SK-N-SH (cell line): ENCODE measurements at regions not wholly inside any gene's neighbourhood (a gene's known extent, or its start where the extent isn't known, plus 50 kb on each side); places are given as distances from the start of the nearest gene placed in this dataset.

ENCODE experiments used
- CTCF ChIA-PET: fragments of 300-600, 350-600 bp; formaldehyde crosslinking; extraction: SDS; loops from one replicate; lab custom pipeline; 2021; lab: Yijun Ruan, JAX
- POLR2A ChIA-PET: fragments of 350-600 bp; sonication (Branson Sonifier 250); formaldehyde crosslinking; extraction: SDS; loops from one replicate; lab custom pipeline; 2020; ENCODE audit warnings: antibody characterized with exemption, inconsistent platforms; lab: Yijun Ruan, JAX
- DNase-seq: peaks from one replicate; pipeline ENCODE4 v3.0.0; 2012
- H2AFZ ChIP-seq: fragments of 200-600 bp; sonication (generic); 2 replicates; pipeline ENCODE4 v1.8.1; 2016; ENCODE audit warnings: antibody characterized with exemption, mild to moderate bottlenecking, low read depth
- H3F3A ChIP-seq: fragments of 200-600 bp; sonication (generic); replicated peaks from 2 replicates; pipeline ENCODE3; 2016; ENCODE audit warnings: antibody characterized with exemption, mild to moderate bottlenecking; ENCODE audit not compliant: insufficient read depth
- H3K27ac ChIP-seq, 2 experiments: fragments of 200-500 bp in 1 of 2; fragments of 200-600 bp in 1 of 2; sonication (Bioruptor generic) in 1 of 2; sonication (generic), shearing (Covaris generic) in 1 of 2; 2 replicates each; pipeline versions ENCODE4 v1.5.1 to v1.6.1; 2014 to 2016; ENCODE audit warnings: low read depth in 2 of 2, inconsistent platforms in 1 of 2, low read length in 1 of 2, mild to moderate bottlenecking in 1 of 2, mixed read lengths in 1 of 2
- H3K27me3 ChIP-seq: fragments of 200-600 bp; sonication (generic), shearing (Covaris generic); 2 replicates; pipeline ENCODE4 v1.6.1; 2016; ENCODE audit warnings: mixed run types; ENCODE audit not compliant: insufficient read depth
- H3K36me3 ChIP-seq, 2 experiments: fragments of 200-500 bp in 1 of 2; fragments of 200-600 bp in 1 of 2; sonication (Bioruptor generic) in 1 of 2; sonication (generic) in 1 of 2; replicated peaks in 1 of 2; 2 replicates each; pipeline versions ENCODE3 to v1.5.1; 2014 to 2016; ENCODE audit warnings: low read length in 1 of 2, mild to moderate bottlenecking in 1 of 2; ENCODE audit not compliant: insufficient read depth in 2 of 2, control insufficient read depth in 1 of 2
- H3K4me1 ChIP-seq, 2 experiments: fragments of 200-500 bp in 1 of 2; fragments of 200-600 bp in 1 of 2; sonication (Bioruptor generic) in 1 of 2; sonication (generic), shearing (Covaris generic) in 1 of 2; 2 replicates each; pipeline versions ENCODE4 v1.5.1 to v1.6.1; 2014 to 2016; ENCODE audit warnings: low read depth in 1 of 2, low read length in 1 of 2, mixed run types in 1 of 2; ENCODE audit not compliant: insufficient read depth in 2 of 2, control insufficient read depth in 1 of 2
- H3K4me2 ChIP-seq: fragments of 200-600 bp; sonication (generic), shearing (Covaris generic); 2 replicates; pipeline ENCODE4 v1.6.1; 2017; ENCODE audit warnings: mixed run types
- H3K4me3 ChIP-seq, 2 experiments: fragments of 200-500 bp in 1 of 2; fragments of 200-600 bp in 1 of 2; sonication (Bioruptor generic) in 1 of 2; sonication (generic), shearing (Covaris generic) in 1 of 2; 2 replicates each; pipeline versions ENCODE4 v1.5.1 to v1.8.1; 2014 to 2016; ENCODE audit warnings: low read depth in 2 of 2, inconsistent platforms in 1 of 2, low read length in 1 of 2, mild to moderate bottlenecking in 1 of 2, mixed read lengths in 1 of 2, moderate library complexity in 1 of 2
- H3K79me2 ChIP-seq: fragments of 200-600 bp; sonication (generic); 2 replicates; pipeline ENCODE4 v1.8.1; 2017; ENCODE audit warnings: mild to moderate bottlenecking; ENCODE audit not compliant: insufficient read depth
- H3K9ac ChIP-seq: fragments of 200-600 bp; sonication (generic); 2 replicates; pipeline ENCODE4 v1.6.1; 2017; ENCODE audit warnings: mixed run types
- H3K9me2 ChIP-seq: fragments of 200-600 bp; sonication (generic); 2 replicates; pipeline ENCODE4 v1.6.1; 2017; ENCODE audit warnings: mixed run types
- H3K9me3 ChIP-seq: fragments of 200-600 bp; sonication (generic); 2 replicates; pipeline ENCODE4 v1.6.1; 2017; ENCODE audit warnings: mixed run types, mild to moderate bottlenecking, moderate library complexity
- H4K20me1 ChIP-seq: fragments of 200-600 bp; sonication (generic); 2 replicates; pipeline ENCODE4 v1.6.1; 2017; ENCODE audit warnings: mild to moderate bottlenecking, mixed run types; ENCODE audit not compliant: insufficient read depth
- CHD2 ChIP-seq: fragments of 150-350 bp; IDR thresholded peaks from 2 replicates; pipeline ENCODE4 v1.6.1; 2018; ENCODE audit warnings: low read length; ENCODE audit not compliant: partially characterized antibody
- CTCF ChIP-seq: fragments of 200-600 bp; sonication (generic); IDR thresholded peaks from 2 replicates; pipeline ENCODE4 v1.6.1; 2017; ENCODE audit warnings: antibody characterized with exemption, mild to moderate bottlenecking, moderate library complexity
- ELF1 ChIP-seq: IDR thresholded peaks from 2 replicates; pipeline ENCODE4 v1.4.0; 2012
- EP300 ChIP-seq, 2 experiments: IDR thresholded peaks; 2 replicates each; pipeline versions ENCODE4 v1.4.0 to v1.6.1; 2012; ENCODE audit warnings: borderline replicate concordance in 1 of 2, low read depth in 1 of 2, low read length in 1 of 2
- EZH2phosphoT487 ChIP-seq: fragments of 200-600 bp; sonication (generic); IDR thresholded peaks from 2 replicates; pipeline ENCODE4 v1.6.1; 2017; ENCODE audit warnings: low read depth, mixed run types, mild to moderate bottlenecking, antibody characterized with exemption, moderate library complexity, borderline replicate concordance
- FOSL2 ChIP-seq: IDR thresholded peaks from 2 replicates; pipeline ENCODE4 v1.4.0; 2012; ENCODE audit warnings: low read depth, mild to moderate bottlenecking, moderate library complexity, borderline replicate concordance
- FOXJ3 ChIP-seq: sonication (generic); formaldehyde crosslinking; IDR thresholded peaks from 2 replicates; pipeline ENCODE4 v1.5.1; 2020; ENCODE audit warnings: mild to moderate bottlenecking, missing genetic modification reagents
- GABPA ChIP-seq: IDR thresholded peaks from 2 replicates; pipeline ENCODE4 v1.4.0; 2012; ENCODE audit warnings: low read depth, mild to moderate bottlenecking
- GATA2 ChIP-seq: sonication (generic); formaldehyde crosslinking; IDR thresholded peaks from 2 replicates; pipeline ENCODE4 v1.5.0; 2020; ENCODE audit warnings: mild to moderate bottlenecking, missing genetic modification reagents
- JUND ChIP-seq: IDR thresholded peaks from 2 replicates; pipeline ENCODE4 v1.4.0; 2012
- MAX ChIP-seq: IDR thresholded peaks from 2 replicates; pipeline ENCODE4 v1.4.0; 2012; ENCODE audit warnings: low read depth
- MEF2A ChIP-seq: IDR thresholded peaks from 2 replicates; pipeline ENCODE4 v1.4.0; 2012; ENCODE audit warnings: low read depth, borderline replicate concordance
- MXI1 ChIP-seq: IDR thresholded peaks from 2 replicates; pipeline ENCODE4 v1.6.1; 2012; ENCODE audit warnings: mild to moderate bottlenecking, low read depth, low read length, improper control_type of control experiment
- NFIC ChIP-seq: IDR thresholded peaks from 2 replicates; pipeline ENCODE4 v1.4.0; 2012; ENCODE audit warnings: borderline replicate concordance
- NRF1 ChIP-seq: IDR thresholded peaks from 2 replicates; pipeline ENCODE4 v1.6.1; 2012; ENCODE audit warnings: low read depth, mild to moderate bottlenecking, low read length
- POLR2AphosphoS5 ChIP-seq: IDR thresholded peaks from 2 replicates; pipeline ENCODE4 v1.6.1; 2012; ENCODE audit warnings: low read depth, low read length
- RAD21 ChIP-seq: IDR thresholded peaks from 2 replicates; pipeline ENCODE4 v1.6.1; 2012; ENCODE audit warnings: mild to moderate bottlenecking, low read length
- RCOR1 ChIP-seq: fragments of 150-350 bp; IDR thresholded peaks from 2 replicates; pipeline ENCODE4 v1.6.1; 2017; ENCODE audit warnings: antibody characterized with exemption, low read length
- RFX5 ChIP-seq: IDR thresholded peaks from 2 replicates; pipeline ENCODE4 v1.6.1; 2012; ENCODE audit warnings: mild to moderate bottlenecking, improper control_type of control experiment, low read length
- RXRA ChIP-seq: IDR thresholded peaks from 2 replicates; pipeline ENCODE4 v1.4.0; 2012; ENCODE audit warnings: low read depth, mild to moderate bottlenecking, borderline replicate concordance
- SIN3A ChIP-seq: IDR thresholded peaks from 2 replicates; pipeline ENCODE4 v1.6.1; 2012; ENCODE audit warnings: low read depth, mild to moderate bottlenecking, low read length, moderate library complexity, borderline replicate concordance
- TAF1 ChIP-seq: IDR thresholded peaks from 2 replicates; pipeline ENCODE4 v1.6.1; 2012; ENCODE audit warnings: low read depth, mild to moderate bottlenecking, low read length, moderate library complexity, borderline replicate concordance
- TCF12 ChIP-seq: IDR thresholded peaks from 2 replicates; pipeline ENCODE4 v1.4.0; 2012
- TEAD4 ChIP-seq: IDR thresholded peaks from 2 replicates; pipeline ENCODE4 v1.4.0; 2012; ENCODE audit warnings: mild to moderate bottlenecking, borderline replicate concordance; ENCODE audit not compliant: insufficient read depth
- USF2 ChIP-seq: fragments of 150-350 bp; IDR thresholded peaks from 2 replicates; pipeline ENCODE4 v1.6.1; 2017; ENCODE audit warnings: antibody characterized with exemption, low read length, low read depth, borderline replicate concordance
- YY1 ChIP-seq: IDR thresholded peaks from 2 replicates; pipeline ENCODE4 v1.4.0; 2012; ENCODE audit warnings: low read depth, mild to moderate bottlenecking
- WGBS: methylation state at CpG from one replicate; pipeline ENCODE4 v1.1.6; 2017; ENCODE audit warnings: low lambda C conversion rate; 5-methylcytosine and 5-hydroxymethylcytosine counted together
- TF ChIP-seq, protein P1 (sequence below): IDR thresholded peaks from 2 replicates; pipeline ENCODE4 v1.4.0; 2012; ENCODE audit warnings: low read depth, borderline replicate concordance
- TF ChIP-seq, protein P2 (sequence below): IDR thresholded peaks from 2 replicates; pipeline ENCODE4 v1.4.0; 2012; ENCODE audit warnings: low read depth, borderline replicate concordance
- TF ChIP-seq, protein P3 (sequence below): IDR thresholded peaks from 2 replicates; pipeline ENCODE4; 2012

DNA sequence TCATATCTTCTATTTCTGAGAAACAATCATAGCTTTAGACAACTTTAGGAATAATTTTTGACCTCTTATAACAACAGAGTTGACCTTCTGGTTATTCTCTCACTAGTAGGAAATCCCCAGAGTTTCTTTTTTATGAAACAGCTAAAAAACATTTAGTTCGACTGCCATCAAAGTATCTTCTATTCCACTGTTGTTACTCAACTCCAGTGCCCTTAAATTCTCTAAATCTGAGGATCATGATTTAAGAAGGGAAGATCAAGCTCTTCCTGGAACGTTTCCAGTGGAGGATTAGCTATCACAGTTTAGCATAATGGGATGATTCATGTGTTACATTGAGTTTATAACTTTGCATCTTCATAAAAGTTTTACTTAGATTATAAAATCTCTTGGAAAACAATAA lies 134.9 kb upstream of the VEGFC start:
- no peaks in the 10 kb centered on the region for H3K9me3 ChIP-seq
- peak overlapping the region; percentile 6; the same call in 1 of the 2 replicates for H3K4me2 ChIP-seq
- H3K27ac ChIP-seq: peak overlapping the region; percentile 73 to 84; a peak in 3 of 4 replicates
- no peaks in the 10 kb centered on the region for H4K20me1 ChIP-seq
- no peaks in the 10 kb centered on the region for H3K27me3 ChIP-seq
- peak overlapping the region; percentile 28; the same call in 1 of the 2 replicates for H3K9ac ChIP-seq
- 0% methylated on average over 2 of the region's 2 CpGs for WGBS
- DNase-seq: no peak
- ChIA-PET CTCF (no interaction called here), POLR2A (no interaction called here)
- peaks cover 0 to 17% of the 10 kb centered on the region in 2 experiments; a peak in 2 of 4 replicates for H3K4me1 ChIP-seq
- H2AFZ ChIP-seq: no peak overlapping the region
- H3K4me3 ChIP-seq: no peak overlapping the region; a peak in 1 of 4 replicates
- H3K79me2 ChIP-seq: 0 out of 2 replicates have a peak, but pooled peaks cover 6% of the 10 kb centered on the region
- H3K36me3 ChIP-seq: peaks cover 0 to 4% of the 10 kb centered on the region in 2 experiments
- H3K9me2 ChIP-seq: no peaks in the 10 kb centered on the region
- H3F3A ChIP-seq: peaks cover 40% of the 10 kb centered on the region
- peak; percentile 90 for TF ChIP-seq NFIC
- 0 out of 2 replicates have a peak, but pooled peaks have one; percentile 31 for TF ChIP-seq MAX
- TF ChIP-seq CTCF: no peak
- TF ChIP-seq, protein P1, sequence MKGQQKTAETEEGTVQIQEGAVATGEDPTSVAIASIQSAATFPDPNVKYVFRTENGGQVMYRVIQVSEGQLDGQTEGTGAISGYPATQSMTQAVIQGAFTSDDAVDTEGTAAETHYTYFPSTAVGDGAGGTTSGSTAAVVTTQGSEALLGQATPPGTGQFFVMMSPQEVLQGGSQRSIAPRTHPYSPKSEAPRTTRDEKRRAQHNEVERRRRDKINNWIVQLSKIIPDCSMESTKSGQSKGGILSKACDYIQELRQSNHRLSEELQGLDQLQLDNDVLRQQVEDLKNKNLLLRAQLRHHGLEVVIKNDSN: no peak
- TF ChIP-seq FOXJ3 (CRISPR knock-in tag): no peak
- peak in 1 of 2 experiments; percentile 80; a peak in 2 of 4 replicates for TF ChIP-seq EP300 (IDR thresholded peaks at IDR 0.05; ENCODE audit: borderline replicate concordance in 1 of 2, low read depth in 1 of 2, low read length in 1 of 2)
- TF ChIP-seq EZH2phosphoT487: no peak
- no peak for TF ChIP-seq RCOR1
- TF ChIP-seq FOSL2: peak; percentile 69
- TF ChIP-seq TEAD4: peak; percentile 52; the same call in 1 of the 2 replicates
- TF ChIP-seq JUND: no peak; the same call in 1 of the 2 replicates
- no peak for TF ChIP-seq ELF1
- no peak for TF ChIP-seq GATA2 (CRISPR knock-in tag)
- TF ChIP-seq YY1: no peak
- TF ChIP-seq MEF2A: peak; percentile 70
- no peak for TF ChIP-seq MXI1
- no peak for TF ChIP-seq NRF1
- peak; percentile 83 for TF ChIP-seq TCF12
- TF ChIP-seq GABPA: no peak
- TF ChIP-seq TAF1: no peak
- TF ChIP-seq, protein P2, sequence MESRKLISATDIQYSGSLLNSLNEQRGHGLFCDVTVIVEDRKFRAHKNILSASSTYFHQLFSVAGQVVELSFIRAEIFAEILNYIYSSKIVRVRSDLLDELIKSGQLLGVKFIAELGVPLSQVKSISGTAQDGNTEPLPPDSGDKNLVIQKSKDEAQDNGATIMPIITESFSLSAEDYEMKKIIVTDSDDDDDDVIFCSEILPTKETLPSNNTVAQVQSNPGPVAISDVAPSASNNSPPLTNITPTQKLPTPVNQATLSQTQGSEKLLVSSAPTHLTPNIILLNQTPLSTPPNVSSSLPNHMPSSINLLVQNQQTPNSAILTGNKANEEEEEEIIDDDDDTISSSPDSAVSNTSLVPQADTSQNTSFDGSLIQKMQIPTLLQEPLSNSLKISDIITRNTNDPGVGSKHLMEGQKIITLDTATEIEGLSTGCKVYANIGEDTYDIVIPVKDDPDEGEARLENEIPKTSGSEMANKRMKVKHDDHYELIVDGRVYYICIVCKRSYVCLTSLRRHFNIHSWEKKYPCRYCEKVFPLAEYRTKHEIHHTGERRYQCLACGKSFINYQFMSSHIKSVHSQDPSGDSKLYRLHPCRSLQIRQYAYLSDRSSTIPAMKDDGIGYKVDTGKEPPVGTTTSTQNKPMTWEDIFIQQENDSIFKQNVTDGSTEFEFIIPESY: peak; percentile 46; the same call in 1 of the 2 replicates
- TF ChIP-seq, protein P3, sequence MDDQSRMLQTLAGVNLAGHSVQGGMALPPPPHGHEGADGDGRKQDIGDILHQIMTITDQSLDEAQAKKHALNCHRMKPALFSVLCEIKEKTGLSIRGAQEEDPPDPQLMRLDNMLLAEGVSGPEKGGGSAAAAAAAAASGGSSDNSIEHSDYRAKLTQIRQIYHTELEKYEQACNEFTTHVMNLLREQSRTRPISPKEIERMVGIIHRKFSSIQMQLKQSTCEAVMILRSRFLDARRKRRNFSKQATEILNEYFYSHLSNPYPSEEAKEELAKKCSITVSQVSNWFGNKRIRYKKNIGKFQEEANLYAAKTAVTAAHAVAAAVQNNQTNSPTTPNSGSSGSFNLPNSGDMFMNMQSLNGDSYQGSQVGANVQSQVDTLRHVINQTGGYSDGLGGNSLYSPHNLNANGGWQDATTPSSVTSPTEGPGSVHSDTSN: peak; percentile 74
- no peak for TF ChIP-seq RAD21
- no peak for TF ChIP-seq CHD2
- no peak for TF ChIP-seq SIN3A
- no peak for TF ChIP-seq USF2
- TF ChIP-seq RXRA: peak; percentile 32; the same call in 1 of the 2 replicates
- TF ChIP-seq POLR2AphosphoS5: peak; percentile 64; the same call in 1 of the 2 replicates
- TF ChIP-seq RFX5: no peak
